ENCODE measurements at regions not wholly inside any gene's neighbourhood (a gene's known extent, or its start where the extent isn't known, plus 50 kb on each side); places are given as distances from the start of the nearest gene placed in this dataset.

DNA sequence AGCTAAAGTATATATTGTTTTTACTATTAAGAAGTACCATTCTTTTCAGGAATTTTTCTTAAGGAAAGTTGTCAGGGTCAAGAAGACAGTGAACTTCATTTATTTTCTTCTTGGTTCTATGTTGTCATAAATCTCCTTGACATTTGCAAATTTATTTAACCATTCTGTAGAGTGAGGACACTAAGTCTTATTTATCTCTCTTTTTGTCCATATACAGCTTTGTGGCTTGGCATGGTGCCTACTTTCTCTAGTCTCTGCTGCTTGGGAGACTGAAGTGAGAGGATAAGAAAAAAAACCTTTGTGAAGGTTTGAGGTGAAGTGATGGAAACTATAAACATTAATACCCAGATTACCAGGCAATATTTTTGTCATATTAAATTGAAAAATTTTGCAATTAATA is 1389.4 kb downstream of the SUCLG1 start:
- in situ Hi-C loops (cut with HindIII; ENCODE audit: low pct_unique_long_range_greater_than_20kb, low sequenced_read_pairs) = no loop called here
- no peaks in the 10 kb centered on the region for H3K9me3 ChIP-seq (ENCODE audit: control insufficient read depth, insufficient read depth, low read depth, low read length)
- intact Hi-C loops (cut with micrococcal nuclease; ENCODE audit: unreplicated experiment) = no loop called here
- H3K27ac ChIP-seq (ENCODE audit: low read length) = no peak overlapping the region
- no peaks in the 10 kb centered on the region; the same call in 1 of the 2 replicates for H3K36me3 ChIP-seq (ENCODE audit: control insufficient read depth, insufficient read depth, low read length)
- H3K27me3 ChIP-seq (ENCODE audit: control insufficient read depth, insufficient read depth, low read length) = no peaks in the 10 kb centered on the region
- BruUV-seq (replicated peaks) = no TSS peak
- ATAC-seq (no peak), DNase-seq (ENCODE audit: low read depth, low spot score) (no peak)
- CTCF ChIA-PET = no interaction called here
- H3K4me1 ChIP-seq (ENCODE audit: control insufficient read depth, insufficient read depth, low read length) = no peaks in the 10 kb centered on the region
- no peak overlapping the region for H3K4me3 ChIP-seq (ENCODE audit: low read depth in 2 of 2, low read length in 2 of 2)
- no peak for TF ChIP-seq CTCF (IDR thresholded peaks at IDR 0.05)
- TF ChIP-seq, protein P1, sequence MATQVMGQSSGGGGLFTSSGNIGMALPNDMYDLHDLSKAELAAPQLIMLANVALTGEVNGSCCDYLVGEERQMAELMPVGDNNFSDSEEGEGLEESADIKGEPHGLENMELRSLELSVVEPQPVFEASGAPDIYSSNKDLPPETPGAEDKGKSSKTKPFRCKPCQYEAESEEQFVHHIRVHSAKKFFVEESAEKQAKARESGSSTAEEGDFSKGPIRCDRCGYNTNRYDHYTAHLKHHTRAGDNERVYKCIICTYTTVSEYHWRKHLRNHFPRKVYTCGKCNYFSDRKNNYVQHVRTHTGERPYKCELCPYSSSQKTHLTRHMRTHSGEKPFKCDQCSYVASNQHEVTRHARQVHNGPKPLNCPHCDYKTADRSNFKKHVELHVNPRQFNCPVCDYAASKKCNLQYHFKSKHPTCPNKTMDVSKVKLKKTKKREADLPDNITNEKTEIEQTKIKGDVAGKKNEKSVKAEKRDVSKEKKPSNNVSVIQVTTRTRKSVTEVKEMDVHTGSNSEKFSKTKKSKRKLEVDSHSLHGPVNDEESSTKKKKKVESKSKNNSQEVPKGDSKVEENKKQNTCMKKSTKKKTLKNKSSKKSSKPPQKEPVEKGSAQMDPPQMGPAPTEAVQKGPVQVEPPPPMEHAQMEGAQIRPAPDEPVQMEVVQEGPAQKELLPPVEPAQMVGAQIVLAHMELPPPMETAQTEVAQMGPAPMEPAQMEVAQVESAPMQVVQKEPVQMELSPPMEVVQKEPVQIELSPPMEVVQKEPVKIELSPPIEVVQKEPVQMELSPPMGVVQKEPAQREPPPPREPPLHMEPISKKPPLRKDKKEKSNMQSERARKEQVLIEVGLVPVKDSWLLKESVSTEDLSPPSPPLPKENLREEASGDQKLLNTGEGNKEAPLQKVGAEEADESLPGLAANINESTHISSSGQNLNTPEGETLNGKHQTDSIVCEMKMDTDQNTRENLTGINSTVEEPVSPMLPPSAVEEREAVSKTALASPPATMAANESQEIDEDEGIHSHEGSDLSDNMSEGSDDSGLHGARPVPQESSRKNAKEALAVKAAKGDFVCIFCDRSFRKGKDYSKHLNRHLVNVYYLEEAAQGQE (IDR thresholded peaks at IDR 0.05; ENCODE audit: insufficient read depth in 1 of 2, low read depth in 2 of 2, low read length in 1 of 2) = no peak
- no peak for TF ChIP-seq POLR2AphosphoS5 (IDR thresholded peaks at IDR 0.05; ENCODE audit: low read depth, low read length)
- TF ChIP-seq TCF7L2 (IDR thresholded peaks at IDR 0.05; ENCODE audit: low read depth, low read length) = no peak
- no peak for TF ChIP-seq SIN3A (IDR thresholded peaks at IDR 0.05; ENCODE audit: borderline replicate concordance, insufficient read depth, low read depth, low read length)
- POLR2A ChIA-PET = no interaction called here

DNA sequence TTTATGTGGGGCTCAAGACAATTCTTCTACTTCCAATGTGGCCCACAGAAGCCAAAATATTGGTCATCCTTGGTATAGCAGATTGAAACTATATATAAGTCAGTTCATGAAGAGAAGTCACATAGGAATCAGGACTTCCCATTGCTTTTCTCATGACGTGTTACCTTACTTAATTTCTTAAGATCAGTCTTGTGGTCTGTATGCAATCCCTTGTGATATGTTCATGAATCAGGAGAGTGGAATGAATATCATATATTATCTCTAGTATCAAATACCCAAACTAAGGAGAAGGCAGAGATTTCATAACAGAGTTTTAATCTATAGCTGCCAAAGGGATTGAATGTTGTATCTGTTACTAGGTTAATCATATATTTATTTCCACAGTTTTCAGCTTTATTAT is 1390.4 kb downstream of the SUCLG1 start:
- no peak for TF ChIP-seq CTCF (IDR thresholded peaks at IDR 0.05)
- TF ChIP-seq TCF7L2 (IDR thresholded peaks at IDR 0.05; ENCODE audit: low read depth, low read length) = no peak
- TF ChIP-seq POLR2AphosphoS5 (IDR thresholded peaks at IDR 0.05; ENCODE audit: low read depth, low read length) = no peak
- TF ChIP-seq SIN3A (IDR thresholded peaks at IDR 0.05; ENCODE audit: borderline replicate concordance, insufficient read depth, low read depth, low read length) = no peak
- TF ChIP-seq, protein P1 (IDR thresholded peaks at IDR 0.05; ENCODE audit: insufficient read depth in 1 of 2, low read depth in 2 of 2, low read length in 1 of 2) = no peak
- CTCF ChIA-PET = no interaction called here
- H3K4me1 ChIP-seq (ENCODE audit: control insufficient read depth, insufficient read depth, low read length) = no peaks in the 10 kb centered on the region
- no peaks in the 10 kb centered on the region; the same call in 1 of the 2 replicates for H3K36me3 ChIP-seq (ENCODE audit: control insufficient read depth, insufficient read depth, low read length)
- intact Hi-C loops (cut with micrococcal nuclease; ENCODE audit: unreplicated experiment) (no loop called here), in situ Hi-C loops (cut with HindIII; ENCODE audit: low pct_unique_long_range_greater_than_20kb, low sequenced_read_pairs) (no loop called here)
- no peak overlapping the region for H3K27ac ChIP-seq (ENCODE audit: low read length)
- BruUV-seq (replicated peaks) = no TSS peak
- ATAC-seq (no peak), DNase-seq (ENCODE audit: low read depth, low spot score) (no peak)
- no peak overlapping the region for H3K4me3 ChIP-seq (ENCODE audit: low read depth in 2 of 2, low read length in 2 of 2)
- no peaks in the 10 kb centered on the region for H3K9me3 ChIP-seq (ENCODE audit: control insufficient read depth, insufficient read depth, low read depth, low read length)
- POLR2A ChIA-PET = no interaction called here
- no peaks in the 10 kb centered on the region for H3K27me3 ChIP-seq (ENCODE audit: control insufficient read depth, insufficient read depth, low read length)

Data from Panc1 (cell line).